H9 (cell line): ENCODE measurements at regions not wholly inside any gene's neighbourhood (a gene's known extent, or its start where the extent isn't known, plus 50 kb on each side); places are given as distances from the start of the nearest gene placed in this dataset.

Experiments
- DNase-seq: peaks from one replicate; pipeline ENCODE4 v3.0.0-alpha.2; 2017
- H2AFZ ChIP-seq: one replicate; pipeline ENCODE4 v1.6.1; 2013; ENCODE audit warnings: mild to moderate bottlenecking, low read length, control low read depth, moderate library complexity
- H2AK5ac ChIP-seq: 2 replicates; pipeline ENCODE4 v1.6.1; 2013; ENCODE audit warnings: low read length, control low read depth, mixed read lengths; ENCODE audit not compliant: insufficient read length
- H2BK120ac ChIP-seq: one replicate; pipeline ENCODE4 v1.6.1; 2013; ENCODE audit warnings: low read depth, mild to moderate bottlenecking, low read length, control low read depth, inconsistent platforms; ENCODE audit not compliant: poor library complexity, severe bottlenecking
- H2BK12ac ChIP-seq: 2 replicates; pipeline ENCODE4 v1.6.1; 2013; ENCODE audit warnings: low read length, control low read depth, mixed read lengths, low read depth; ENCODE audit not compliant: insufficient read length
- H2BK15ac ChIP-seq: 2 replicates; pipeline ENCODE4 v1.6.1; 2013; ENCODE audit warnings: low read depth, low read length, control low read depth
- H2BK20ac ChIP-seq: one replicate; pipeline ENCODE4 v1.6.1; 2013; ENCODE audit warnings: low read depth, mild to moderate bottlenecking, low read length, control low read depth, inconsistent platforms; ENCODE audit not compliant: poor library complexity, severe bottlenecking
- H2BK5ac ChIP-seq: 2 replicates; pipeline ENCODE4 v1.6.1; 2013; ENCODE audit warnings: low read length, control low read depth, mixed read lengths; ENCODE audit not compliant: insufficient read length
- H3K14ac ChIP-seq: 2 replicates; pipeline ENCODE4 v1.6.1; 2013; ENCODE audit warnings: low read length, control low read depth; ENCODE audit not compliant: insufficient read depth
- H3K18ac ChIP-seq: 2 replicates; pipeline ENCODE4 v1.6.1; 2013; ENCODE audit warnings: low read depth, mild to moderate bottlenecking, mixed read lengths, low read length, control low read depth; ENCODE audit not compliant: insufficient read length
- H3K23ac ChIP-seq: 2 replicates; pipeline ENCODE4 v1.6.1; 2013; ENCODE audit warnings: low read length, control low read depth, mixed read lengths, low read depth; ENCODE audit not compliant: insufficient read length
- H3K23me2 ChIP-seq: 2 replicates; pipeline ENCODE4 v1.6.1; 2013; ENCODE audit warnings: low read depth, mild to moderate bottlenecking, mixed read lengths, low read length, control low read depth; ENCODE audit not compliant: insufficient read length, poor library complexity, severe bottlenecking
- H3K27ac ChIP-seq: 2 replicates; pipeline ENCODE4 v1.5.1; 2013; ENCODE audit warnings: low read length, control low read depth, mixed read lengths, low read depth; ENCODE audit not compliant: insufficient read length
- H3K27me3 ChIP-seq: 2 replicates; pipeline ENCODE4 v1.6.1; 2013; ENCODE audit warnings: low read length, control low read depth, inconsistent platforms; ENCODE audit not compliant: insufficient read depth
- H3K4ac ChIP-seq: 2 replicates; pipeline ENCODE4 v1.6.1; 2013; ENCODE audit warnings: low read depth, mild to moderate bottlenecking, control low read depth, inconsistent platforms, low read length, moderate library complexity
- H3K4me1 ChIP-seq: 2 replicates; pipeline ENCODE4 v1.6.1; 2013; ENCODE audit warnings: low read length, control low read depth, inconsistent platforms; ENCODE audit not compliant: insufficient read depth
- H3K4me2 ChIP-seq: 2 replicates; pipeline ENCODE4 v1.6.1; 2013; ENCODE audit warnings: low read length, control low read depth, mixed read lengths; ENCODE audit not compliant: insufficient read length, insufficient read depth
- H3K56ac ChIP-seq: 2 replicates; pipeline ENCODE4 v1.6.1; 2013; ENCODE audit warnings: low read depth, mild to moderate bottlenecking, mixed read lengths, low read length, control low read depth; ENCODE audit not compliant: insufficient read length
- H3K79me1 ChIP-seq: 2 replicates; pipeline ENCODE4 v1.6.1; 2013; ENCODE audit warnings: low read depth, mild to moderate bottlenecking, moderate library complexity, low read length, control low read depth, inconsistent platforms; ENCODE audit not compliant: insufficient read depth, poor library complexity, severe bottlenecking
- H3K79me2 ChIP-seq: 2 replicates; pipeline ENCODE4 v1.6.1; 2013; ENCODE audit warnings: low read length, control low read depth, inconsistent platforms; ENCODE audit not compliant: insufficient read depth
- H3K9ac ChIP-seq: 2 replicates; pipeline ENCODE4 v1.6.1; 2013; ENCODE audit warnings: low read length, control low read depth, mixed read lengths; ENCODE audit not compliant: insufficient read length; ENCODE audit errors: extremely low read depth
- H3K9me3 ChIP-seq: one replicate; pipeline ENCODE4 v1.6.1; 2013; ENCODE audit warnings: low read depth, low read length, inconsistent platforms; ENCODE audit not compliant: control insufficient read depth
- H3T11ph ChIP-seq: one replicate; pipeline ENCODE4 v1.6.1; 2013; ENCODE audit warnings: mild to moderate bottlenecking, low read length, control low read depth, inconsistent platforms
- H4K20me1 ChIP-seq: one replicate; pipeline ENCODE4 v1.6.1; 2013; ENCODE audit not compliant: control insufficient read depth, insufficient read length, insufficient read depth
- H4K5ac ChIP-seq: 2 replicates; pipeline ENCODE4 v1.6.1; 2013; ENCODE audit warnings: low read depth, mild to moderate bottlenecking, mixed read lengths, low read length, control low read depth; ENCODE audit not compliant: insufficient read length
- H4K8ac ChIP-seq: replicated peaks from 2 replicates; pipeline ENCODE4 v1.6.1; 2013; ENCODE audit warnings: low read length, control low read depth, mixed read lengths, low read depth; ENCODE audit not compliant: insufficient read length
- H4K91ac ChIP-seq: 2 replicates; pipeline ENCODE4 v1.6.1; 2013; ENCODE audit warnings: low read depth, mild to moderate bottlenecking, moderate library complexity, mixed read lengths, low read length, control low read depth; ENCODE audit not compliant: insufficient read length
- H3K27ac Mint-ChIP-seq, 3 experiments: 2 replicates in 2 of 3; 3 replicates in 1 of 3; pipeline ENCODE4 v1.8.0; 2020 to 2021; ENCODE audit warnings: mixed read lengths in 3 of 3, mild to moderate bottlenecking in 1 of 3, moderate library complexity in 1 of 3
- H3K27me3 Mint-ChIP-seq: 2 replicates; pipeline ENCODE4 v1.8.0; 2021; ENCODE audit warnings: low read depth, mild to moderate bottlenecking, moderate library complexity, mixed read lengths
- H3K36me3 Mint-ChIP-seq, 3 experiments: 2 replicates in 2 of 3; 3 replicates in 1 of 3; pipeline ENCODE4 v1.8.0; 2020 to 2021; ENCODE audit warnings: low read depth in 3 of 3, mixed read lengths in 3 of 3; ENCODE audit not compliant: insufficient read depth in 1 of 3
- H3K4me1 Mint-ChIP-seq, 2 experiments: 2 replicates each; pipeline ENCODE4 v1.8.0; 2020; ENCODE audit warnings: mixed read lengths in 2 of 2
- H3K4me3 Mint-ChIP-seq, 2 experiments: 2 replicates in 1 of 2; 3 replicates in 1 of 2; pipeline ENCODE4 v1.8.0; 2020 to 2021; ENCODE audit warnings: mild to moderate bottlenecking in 2 of 2, mixed read lengths in 2 of 2, moderate library complexity in 1 of 2
- H3K9me3 Mint-ChIP-seq, 2 experiments: 2 replicates in 1 of 2; 3 replicates in 1 of 2; pipeline ENCODE4 v1.8.0; 2020; ENCODE audit warnings: mild to moderate bottlenecking in 2 of 2, mixed read lengths in 2 of 2, moderate library complexity in 1 of 2
- WGBS: extraction: QIAGEN DNeasy Blood & Tissue Kit; methylation state at CpG from one replicate; pipeline ENCODE4 v1.1.7; 2013; ENCODE audit warnings: missing lambda C conversion rate, low lambda C conversion rate, mixed read lengths; ENCODE audit not compliant: insufficient read length; ENCODE audit errors: extremely low coverage; 5-methylcytosine and 5-hydroxymethylcytosine counted together
- TF ChIP-seq, protein P1 (sequence below): fragments of 200-600 bp; sonication (generic); conservative IDR thresholded peaks from 3 replicates; pipeline ENCODE4 v1.8.0; 2021; ENCODE audit warnings: antibody characterized with exemption, mild to moderate bottlenecking

- H3K27me3 Mint-ChIP-seq, result no peaks in the 10 kb centered on the region
- no peak overlapping the region for H3T11ph ChIP-seq
- no peak overlapping the region for H2AK5ac ChIP-seq
- no peaks in the 10 kb centered on the region for H3K4me1 ChIP-seq
- no peak overlapping the region for H2BK5ac ChIP-seq
- no peaks in the 10 kb centered on the region for H4K20me1 ChIP-seq
- H3K79me1 ChIP-seq, result no peaks in the 10 kb centered on the region
- WGBS, result no CpG with 5 or more reads among the region's 9 CpGs
- no peak overlapping the region for H3K14ac ChIP-seq
- no peak overlapping the region for H2BK12ac ChIP-seq
- H3K9me3 Mint-ChIP-seq, result no peaks in the 10 kb centered on the region; a peak in 1 of 5 replicates
- H3K4me3 Mint-ChIP-seq, result no peak overlapping the region
- no peak overlapping the region for H3K27ac ChIP-seq
- H4K91ac ChIP-seq, result no peak overlapping the region
- no peaks in the 10 kb centered on the region for H3K27me3 ChIP-seq
- H3K4ac ChIP-seq, result no peak overlapping the region
- no peak overlapping the region for H3K56ac ChIP-seq
- H3K9me3 ChIP-seq, result no peaks in the 10 kb centered on the region
- H3K36me3 Mint-ChIP-seq, result no peaks in the 10 kb centered on the region
- TF ChIP-seq, protein P1, sequence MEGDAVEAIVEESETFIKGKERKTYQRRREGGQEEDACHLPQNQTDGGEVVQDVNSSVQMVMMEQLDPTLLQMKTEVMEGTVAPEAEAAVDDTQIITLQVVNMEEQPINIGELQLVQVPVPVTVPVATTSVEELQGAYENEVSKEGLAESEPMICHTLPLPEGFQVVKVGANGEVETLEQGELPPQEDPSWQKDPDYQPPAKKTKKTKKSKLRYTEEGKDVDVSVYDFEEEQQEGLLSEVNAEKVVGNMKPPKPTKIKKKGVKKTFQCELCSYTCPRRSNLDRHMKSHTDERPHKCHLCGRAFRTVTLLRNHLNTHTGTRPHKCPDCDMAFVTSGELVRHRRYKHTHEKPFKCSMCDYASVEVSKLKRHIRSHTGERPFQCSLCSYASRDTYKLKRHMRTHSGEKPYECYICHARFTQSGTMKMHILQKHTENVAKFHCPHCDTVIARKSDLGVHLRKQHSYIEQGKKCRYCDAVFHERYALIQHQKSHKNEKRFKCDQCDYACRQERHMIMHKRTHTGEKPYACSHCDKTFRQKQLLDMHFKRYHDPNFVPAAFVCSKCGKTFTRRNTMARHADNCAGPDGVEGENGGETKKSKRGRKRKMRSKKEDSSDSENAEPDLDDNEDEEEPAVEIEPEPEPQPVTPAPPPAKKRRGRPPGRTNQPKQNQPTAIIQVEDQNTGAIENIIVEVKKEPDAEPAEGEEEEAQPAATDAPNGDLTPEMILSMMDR, result no peak
- H2AFZ ChIP-seq, result no peak overlapping the region
- no peak overlapping the region for H2BK15ac ChIP-seq
- no peak overlapping the region for H3K23ac ChIP-seq
- H4K8ac ChIP-seq, result no peak overlapping the region
- H3K79me2 ChIP-seq, result no peaks in the 10 kb centered on the region
- H4K5ac ChIP-seq, result no peak overlapping the region
- no peak overlapping the region for H3K27ac Mint-ChIP-seq
- no peak overlapping the region for H2BK20ac ChIP-seq
- H3K4me1 Mint-ChIP-seq, result no peaks in the 10 kb centered on the region
- no peak for DNase-seq
- no peak overlapping the region for H3K4me2 ChIP-seq
- H2BK120ac ChIP-seq, result no peak overlapping the region
- no peaks in the 10 kb centered on the region for H3K23me2 ChIP-seq
- no peak overlapping the region for H3K9ac ChIP-seq
- no peak overlapping the region for H3K18ac ChIP-seq
Measured at GRCh38 chr19:31745731-31746130, 396.5 kb upstream of the TSHZ3 start.
